Adrenal gland (tissue), 5 donors: ENCODE measurements at regions not wholly inside any gene's neighbourhood (a gene's known extent, or its start where the extent isn't known, plus 50 kb on each side); places are given as distances from the start of the nearest gene placed in this dataset.

Source experiments
- CTCF ChIP-seq, 6 experiments: fragments of 450-650 bp in 4 of 6; fragments of 200-600 bp in 2 of 6; sonication (generic) in 1 of 6; IDR thresholded peaks; 1 replicate in 5 of 6; 2 replicates in 1 of 6; pipeline versions ENCODE4 v1.5.1 to v1.8.0; 2016 to 2021; ENCODE audit warnings: antibody characterized with exemption in 6 of 6, mild to moderate bottlenecking in 2 of 6, moderate library complexity in 1 of 6
- POLR2A ChIP-seq, 2 donors: fragments of 450-650 bp; IDR thresholded peaks; one replicate each; pipeline ENCODE4 v1.6.1; 2017; ENCODE audit warnings: antibody characterized with exemption in 2 of 2, mild to moderate bottlenecking in 2 of 2, moderate library complexity in 1 of 2
- donor health status: DM: no; HTN: no; CAD: no.

- no peak for TF ChIP-seq CTCF (IDR thresholded peaks at IDR 0.05)
- TF ChIP-seq POLR2A (IDR thresholded peaks at IDR 0.05), result no peak
Observed at GRCh38 chr6:147839708-147840610, 331.5 kb downstream of the SAMD5 start.
